ENCODE measurements at regions not wholly inside any gene's neighbourhood (a gene's known extent, or its start where the extent isn't known, plus 50 kb on each side); places are given as distances from the start of the nearest gene placed in this dataset.

DNA sequence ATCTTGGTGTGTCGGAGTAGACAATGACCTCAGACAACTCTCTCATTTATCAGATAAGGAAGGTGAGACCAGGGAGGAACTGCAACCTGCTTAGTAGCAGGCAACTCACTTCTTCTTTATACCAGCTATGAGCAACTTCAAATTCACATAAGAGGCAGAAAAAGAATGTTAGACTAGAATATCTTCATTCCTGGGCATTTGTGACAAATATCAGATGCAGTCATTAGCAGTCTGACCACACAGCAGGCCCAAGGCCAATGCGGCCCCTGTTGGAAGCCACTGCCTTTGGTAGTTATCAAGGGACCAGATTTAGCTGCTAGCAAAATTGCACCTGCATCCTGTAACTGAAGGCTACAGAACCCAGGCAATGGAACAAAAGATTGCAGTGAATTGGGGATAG lies 219.2 kb upstream of the RASGEF1B start:
- Histone ChIP-seq H3K27ac (no peak overlapping the region), H3K4me1 (ENCODE audit: low read depth) (peaks cover 8% of the 10 kb centered on the region)
- DNase-seq (ENCODE audit: low read depth in 1 of 2, low spot score in 1 of 2): no peak

GRCh38 chr4:81688085-81688484 lies 216.4 kb upstream of the RASGEF1B start:
- peak in 1 of 2 donors; percentile 46 for DNase-seq (ENCODE audit: low read depth in 1 of 2, low spot score in 1 of 2)
- TF ChIP-seq CTCF (IDR thresholded peaks at IDR 0.05; ENCODE audit: low read depth, low read length): peak; percentile 32
- H3K4me3 ChIP-seq: no peak overlapping the region
- peaks cover 8% of the 10 kb centered on the region for H3K4me1 ChIP-seq (ENCODE audit: low read depth)
- no peaks in the 10 kb centered on the region for H3K9me3 ChIP-seq (ENCODE audit: low read depth)
- no peaks in the 10 kb centered on the region for H3K27me3 ChIP-seq
- no peaks in the 10 kb centered on the region for H3K36me3 ChIP-seq
- no peak overlapping the region for H3K27ac ChIP-seq

More for the DNA sequence above, 219.2 kb upstream of the RASGEF1B start:
- H3K4me3 ChIP-seq: no peak overlapping the region
- no peaks in the 10 kb centered on the region for H3K9me3 ChIP-seq (ENCODE audit: low read depth)
- H3K36me3 ChIP-seq: no peaks in the 10 kb centered on the region
- TF ChIP-seq CTCF (IDR thresholded peaks at IDR 0.05; ENCODE audit: low read depth, low read length): no peak
- no peaks in the 10 kb centered on the region for H3K27me3 ChIP-seq

DNA sequence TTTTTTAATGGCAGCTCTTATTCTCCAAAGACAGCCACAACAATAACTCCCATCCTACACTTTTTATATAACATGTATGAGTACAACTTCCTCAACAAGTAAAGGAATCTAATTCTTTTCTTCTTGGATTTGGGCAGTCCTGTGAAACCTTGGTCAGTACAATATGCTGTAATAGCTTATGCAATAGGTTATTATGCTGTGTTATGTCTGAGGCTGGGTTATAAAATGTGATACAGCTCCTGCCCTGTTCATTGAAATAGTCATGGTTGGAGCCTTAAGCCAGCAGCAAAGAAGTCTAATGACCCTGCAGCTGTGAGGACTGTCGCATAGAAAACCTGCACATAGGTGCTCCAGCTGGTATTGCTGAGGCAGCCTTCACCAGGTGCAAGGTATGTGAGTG lies 215.8 kb upstream of the RASGEF1B start:
- H3K4me1 ChIP-seq (ENCODE audit: low read depth): peaks cover 8% of the 10 kb centered on the region
- H3K27me3 ChIP-seq: no peaks in the 10 kb centered on the region
- no peaks in the 10 kb centered on the region for H3K9me3 ChIP-seq (ENCODE audit: low read depth)
- H3K36me3 ChIP-seq: no peaks in the 10 kb centered on the region
- no peak overlapping the region for H3K4me3 ChIP-seq
- no peak overlapping the region for H3K27ac ChIP-seq
- no peak for TF ChIP-seq CTCF (IDR thresholded peaks at IDR 0.05; ENCODE audit: low read depth, low read length)
- no peak for DNase-seq (ENCODE audit: low read depth in 1 of 2, low spot score in 1 of 2)

GRCh38 chr4:81685104-81685503 lies 213.4 kb upstream of the RASGEF1B start:
- TF ChIP-seq CTCF (IDR thresholded peaks at IDR 0.05; ENCODE audit: low read depth, low read length): no peak
- Histone ChIP-seq H3K4me1 (ENCODE audit: low read depth) (peaks cover under 1% of the 10 kb centered on the region), H3K4me3 (no peak overlapping the region), H3K27me3 (no peaks in the 10 kb centered on the region), H3K27ac (no peak overlapping the region), H3K9me3 (ENCODE audit: low read depth) (no peaks in the 10 kb centered on the region), H3K36me3 (no peaks in the 10 kb centered on the region)
- no peak for DNase-seq (ENCODE audit: low read depth in 1 of 2, low spot score in 1 of 2)

- TF ChIP-seq CTCF (IDR thresholded peaks at IDR 0.05; ENCODE audit: low read depth, low read length): no peak
- Histone ChIP-seq H3K4me3 (no peak overlapping the region), H3K36me3 (no peaks in the 10 kb centered on the region), H3K27me3 (no peaks in the 10 kb centered on the region), H3K9me3 (ENCODE audit: low read depth) (no peaks in the 10 kb centered on the region), H3K4me1 (ENCODE audit: low read depth) (no peaks in the 10 kb centered on the region), H3K27ac (no peak overlapping the region)
- DNase-seq (ENCODE audit: low read depth in 1 of 2, low spot score in 1 of 2): no peak
Measured at GRCh38 chr4:81684352-81684751, 212.6 kb upstream of the RASGEF1B start.

GRCh38 chr4:81682492-81682891 lies 210.8 kb upstream of the RASGEF1B start:
- no peaks in the 10 kb centered on the region for H3K4me1 ChIP-seq (ENCODE audit: low read depth)
- no peaks in the 10 kb centered on the region for H3K27me3 ChIP-seq
- H3K27ac ChIP-seq: no peak overlapping the region
- no peaks in the 10 kb centered on the region for H3K36me3 ChIP-seq
- no peak for TF ChIP-seq CTCF (IDR thresholded peaks at IDR 0.05; ENCODE audit: low read depth, low read length)
- no peak overlapping the region for H3K4me3 ChIP-seq
- H3K9me3 ChIP-seq (ENCODE audit: low read depth): no peaks in the 10 kb centered on the region
- DNase-seq (ENCODE audit: low read depth in 1 of 2, low spot score in 1 of 2): no peak

Measured in cardiac muscle cell (in vitro differentiated cells and primary cell).